ENCODE measurements at regions not wholly inside any gene's neighbourhood (a gene's known extent, or its start where the extent isn't known, plus 50 kb on each side); places are given as distances from the start of the nearest gene placed in this dataset.

DNA sequence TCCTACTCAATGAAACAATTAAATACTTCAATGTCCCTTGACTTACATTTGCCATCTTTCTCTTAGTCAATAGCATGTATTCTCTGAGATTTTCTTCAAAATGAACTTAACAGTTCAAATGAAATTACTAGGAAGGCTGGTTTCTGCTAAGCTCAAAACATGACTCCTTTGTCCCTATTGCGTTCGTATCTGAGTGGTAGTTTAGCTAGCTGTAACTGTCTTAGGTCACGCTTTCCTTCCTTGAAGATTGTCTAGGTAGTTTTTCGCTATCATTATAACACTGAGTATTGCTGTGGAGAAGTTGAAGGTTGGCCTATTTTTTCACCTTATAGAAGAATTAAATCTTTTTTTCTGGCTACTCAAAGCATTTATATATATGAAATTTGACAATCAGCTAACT, 1535.2 kb downstream of the PLA2G4A start:
- TF ChIP-seq, protein P1, sequence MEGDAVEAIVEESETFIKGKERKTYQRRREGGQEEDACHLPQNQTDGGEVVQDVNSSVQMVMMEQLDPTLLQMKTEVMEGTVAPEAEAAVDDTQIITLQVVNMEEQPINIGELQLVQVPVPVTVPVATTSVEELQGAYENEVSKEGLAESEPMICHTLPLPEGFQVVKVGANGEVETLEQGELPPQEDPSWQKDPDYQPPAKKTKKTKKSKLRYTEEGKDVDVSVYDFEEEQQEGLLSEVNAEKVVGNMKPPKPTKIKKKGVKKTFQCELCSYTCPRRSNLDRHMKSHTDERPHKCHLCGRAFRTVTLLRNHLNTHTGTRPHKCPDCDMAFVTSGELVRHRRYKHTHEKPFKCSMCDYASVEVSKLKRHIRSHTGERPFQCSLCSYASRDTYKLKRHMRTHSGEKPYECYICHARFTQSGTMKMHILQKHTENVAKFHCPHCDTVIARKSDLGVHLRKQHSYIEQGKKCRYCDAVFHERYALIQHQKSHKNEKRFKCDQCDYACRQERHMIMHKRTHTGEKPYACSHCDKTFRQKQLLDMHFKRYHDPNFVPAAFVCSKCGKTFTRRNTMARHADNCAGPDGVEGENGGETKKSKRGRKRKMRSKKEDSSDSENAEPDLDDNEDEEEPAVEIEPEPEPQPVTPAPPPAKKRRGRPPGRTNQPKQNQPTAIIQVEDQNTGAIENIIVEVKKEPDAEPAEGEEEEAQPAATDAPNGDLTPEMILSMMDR (IDR thresholded peaks at IDR 0.05; ENCODE audit: borderline replicate concordance, extremely low read depth, low read length, poor library complexity, severe bottlenecking): no peak
- no peak for TF ChIP-seq EZH2 (IDR thresholded peaks at IDR 0.05; ENCODE audit: borderline replicate concordance, low read depth, low read length, severe bottlenecking)
